Skeletal muscle satellite cell (primary cell): ENCODE measurements at regions not wholly inside any gene's neighbourhood (a gene's known extent, or its start where the extent isn't known, plus 50 kb on each side); places are given as distances from the start of the nearest gene placed in this dataset.
"Not testable (repeated sequence)": the region's sequence is repeated elsewhere in the genome, so short reads cannot be mapped to it uniquely, and the experiment has no call there.

Experiments used
- H3K27me3 ChIP-seq: 2 replicates; pipeline ENCODE4 v1.7.0; 2013; ENCODE audit warnings: low read length; ENCODE audit not compliant: control insufficient read depth, insufficient read depth
- H3K36me3 ChIP-seq: 2 replicates; pipeline ENCODE4 v1.7.0; 2013; ENCODE audit warnings: mild to moderate bottlenecking, control low read depth, low read length; ENCODE audit not compliant: insufficient read depth
- H3K4me1 ChIP-seq: 2 replicates; pipeline ENCODE4 v1.7.0; 2013; ENCODE audit warnings: low read length; ENCODE audit not compliant: control insufficient read depth, insufficient read depth
- H3K4me2 ChIP-seq: 2 replicates; pipeline ENCODE4 v1.7.0; 2013; ENCODE audit warnings: mild to moderate bottlenecking, low read length
- H3K4me3 ChIP-seq: 2 replicates; pipeline ENCODE4 v1.7.0; 2013; ENCODE audit warnings: low read length
- H3K9ac ChIP-seq: 2 replicates; pipeline ENCODE4 v1.7.0; 2013; ENCODE audit warnings: mild to moderate bottlenecking, low read depth, low read length, moderate library complexity
- H3K9me3 ChIP-seq: replicated peaks from 2 replicates; pipeline ENCODE4 v1.7.0; 2013; ENCODE audit warnings: mild to moderate bottlenecking, control low read depth, low read length

GRCh38 chr14:86143248-86143647 is 613.3 kb downstream of the FLRT2 start:
- H3K9me3 ChIP-seq: peaks cover 4% of the 10 kb centered on the region
- H3K9ac ChIP-seq: no peak overlapping the region
- no peaks in the 10 kb centered on the region for H3K4me1 ChIP-seq
- H3K27me3 ChIP-seq: no peaks in the 10 kb centered on the region
- H3K4me3 ChIP-seq: no peak overlapping the region
- H3K4me2 ChIP-seq: no peak overlapping the region
- no peaks in the 10 kb centered on the region for H3K36me3 ChIP-seq

- Histone ChIP-seq H3K4me2 (no peak overlapping the region), H3K9me3 (no peaks in the 10 kb centered on the region), H3K4me1 (no peaks in the 10 kb centered on the region), H3K27me3 (no peaks in the 10 kb centered on the region), H3K9ac (no peak overlapping the region), H3K4me3 (no peak overlapping the region), H3K36me3 (no peaks in the 10 kb centered on the region)
Measured at GRCh38 chr14:86141966-86142365, 612.0 kb downstream of the FLRT2 start.

- no peak overlapping the region for H3K9ac ChIP-seq
- H3K36me3 ChIP-seq: no peaks in the 10 kb centered on the region
- no peaks in the 10 kb centered on the region for H3K4me1 ChIP-seq
- no peaks in the 10 kb centered on the region for H3K9me3 ChIP-seq
- H3K4me2 ChIP-seq: no peak overlapping the region
- H3K4me3 ChIP-seq: no peak overlapping the region
- no peaks in the 10 kb centered on the region for H3K27me3 ChIP-seq
Measured at GRCh38 chr14:86129426-86129825, 599.5 kb downstream of the FLRT2 start.

- Histone ChIP-seq H3K4me3 (no peak overlapping the region), H3K27me3 (no peaks in the 10 kb centered on the region), H3K9me3 (no peaks in the 10 kb centered on the region), H3K4me2 (no peak overlapping the region), H3K9ac (no peak overlapping the region), H3K4me1 (no peaks in the 10 kb centered on the region), H3K36me3 (no peaks in the 10 kb centered on the region)
Measured at GRCh38 chr14:86124328-86124727, 594.4 kb downstream of the FLRT2 start.

- no peaks in the 10 kb centered on the region for H3K27me3 ChIP-seq
- H3K4me1 ChIP-seq: no peaks in the 10 kb centered on the region
- no peaks in the 10 kb centered on the region for H3K36me3 ChIP-seq
- H3K9ac ChIP-seq: no peak overlapping the region
- no peak overlapping the region for H3K4me2 ChIP-seq
- H3K4me3 ChIP-seq: no peak overlapping the region
- no peaks in the 10 kb centered on the region for H3K9me3 ChIP-seq
Measured at GRCh38 chr14:86115972-86116371, 586.0 kb downstream of the FLRT2 start.

GRCh38 chr14:86110871-86111270 is 580.9 kb downstream of the FLRT2 start:
- not testable (repeated sequence) for H3K4me3 ChIP-seq, H3K9ac ChIP-seq, H3K9me3 ChIP-seq, H3K36me3 ChIP-seq, H3K4me1 ChIP-seq, H3K27me3 ChIP-seq, H3K4me2 ChIP-seq

- no peaks in the 10 kb centered on the region for H3K36me3 ChIP-seq
- H3K9ac ChIP-seq: no peak overlapping the region
- no peaks in the 10 kb centered on the region for H3K27me3 ChIP-seq
- no peaks in the 10 kb centered on the region for H3K4me1 ChIP-seq
- no peak overlapping the region for H3K4me2 ChIP-seq
- H3K4me3 ChIP-seq: no peak overlapping the region
- peaks cover 4% of the 10 kb centered on the region for H3K9me3 ChIP-seq
Measured at GRCh38 chr14:86104691-86105265, 574.8 kb downstream of the FLRT2 start.

- no peak overlapping the region for H3K9ac ChIP-seq
- H3K9me3 ChIP-seq: peaks cover 4% of the 10 kb centered on the region
- no peaks in the 10 kb centered on the region for H3K36me3 ChIP-seq
- H3K4me2 ChIP-seq: no peak overlapping the region
- H3K4me1 ChIP-seq: no peaks in the 10 kb centered on the region
- H3K4me3 ChIP-seq: no peak overlapping the region
- no peaks in the 10 kb centered on the region for H3K27me3 ChIP-seq
Measured at GRCh38 chr14:86094512-86094911, 564.6 kb downstream of the FLRT2 start.

- no peak overlapping the region for H3K9ac ChIP-seq
- no peak overlapping the region for H3K4me3 ChIP-seq
- no peaks in the 10 kb centered on the region for H3K27me3 ChIP-seq
- peaks cover 7% of the 10 kb centered on the region for H3K9me3 ChIP-seq
- H3K36me3 ChIP-seq: no peaks in the 10 kb centered on the region
- no peaks in the 10 kb centered on the region for H3K4me1 ChIP-seq
- H3K4me2 ChIP-seq: no peak overlapping the region
Measured at GRCh38 chr14:86091811-86092210, 561.9 kb downstream of the FLRT2 start.

- Histone ChIP-seq H3K4me1 (no peaks in the 10 kb centered on the region), H3K27me3 (no peaks in the 10 kb centered on the region), H3K4me2 (no peak overlapping the region), H3K36me3 (no peaks in the 10 kb centered on the region), H3K9me3 (peaks cover 2% of the 10 kb centered on the region), H3K9ac (no peak overlapping the region), H3K4me3 (no peak overlapping the region)
Measured at GRCh38 chr14:86088156-86088555, 558.2 kb downstream of the FLRT2 start.

GRCh38 chr14:86087377-86087776 is 557.4 kb downstream of the FLRT2 start:
- Histone ChIP-seq H3K9me3 (peaks cover 2% of the 10 kb centered on the region), H3K4me2 (no peak overlapping the region), H3K27me3 (no peaks in the 10 kb centered on the region), H3K4me1 (no peaks in the 10 kb centered on the region), H3K36me3 (no peaks in the 10 kb centered on the region), H3K4me3 (no peak overlapping the region), H3K9ac (no peak overlapping the region)

GRCh38 chr14:86086962-86087361 is 557.0 kb downstream of the FLRT2 start:
- H3K36me3 ChIP-seq: no peaks in the 10 kb centered on the region
- peaks cover 2% of the 10 kb centered on the region for H3K9me3 ChIP-seq
- H3K4me1 ChIP-seq: no peaks in the 10 kb centered on the region
- no peak overlapping the region for H3K4me3 ChIP-seq
- no peaks in the 10 kb centered on the region for H3K27me3 ChIP-seq
- H3K9ac ChIP-seq: no peak overlapping the region
- H3K4me2 ChIP-seq: no peak overlapping the region
